Adrenal gland (tissue), 5 donors: ENCODE measurements at regions not wholly inside any gene's neighbourhood (a gene's known extent, or its start where the extent isn't known, plus 50 kb on each side); places are given as distances from the start of the nearest gene placed in this dataset.
"Not testable (repeated sequence)": the region's sequence is repeated elsewhere in the genome, so short reads cannot be mapped to it uniquely, and the experiment has no call there.

Source experiments
- CTCF ChIP-seq, 6 experiments: fragments of 450-650 bp in 4 of 6; fragments of 200-600 bp in 2 of 6; sonication (generic) in 1 of 6; IDR thresholded peaks; 1 replicate in 5 of 6; 2 replicates in 1 of 6; pipeline versions ENCODE4 v1.5.1 to v1.8.0; 2016 to 2021; ENCODE audit warnings: antibody characterized with exemption in 6 of 6, mild to moderate bottlenecking in 2 of 6, moderate library complexity in 1 of 6
- POLR2A ChIP-seq, 2 donors: fragments of 450-650 bp; IDR thresholded peaks; one replicate each; pipeline ENCODE4 v1.6.1; 2017; ENCODE audit warnings: antibody characterized with exemption in 2 of 2, mild to moderate bottlenecking in 2 of 2, moderate library complexity in 1 of 2
- donor health status: DM: no; HTN: no; CAD: no.

- TF ChIP-seq CTCF, POLR2A (IDR thresholded peaks at IDR 0.05): not testable (repeated sequence)
Observed at GRCh38 chr9:62848258-62848657, 1658.4 kb downstream of the SPATA31A7 start.
